HG02884 (cell line): ENCODE measurements at regions not wholly inside any gene's neighbourhood (a gene's known extent, or its start where the extent isn't known, plus 50 kb on each side); places are given as distances from the start of the nearest gene placed in this dataset.

Experiments used
- ATAC-seq: cut with Tn5 transposase; IDR thresholded peaks from one replicate; pipeline ENCODE4 v1.9.1; 2021; ENCODE audit warnings: mild to moderate bottlenecking, moderate library complexity; ENCODE audit not compliant: unreplicated experiment

- ATAC-seq, result no peak
Observed at GRCh38 chr4:31051565-31051964, 331.4 kb downstream of the PCDH7 start.

DNA sequence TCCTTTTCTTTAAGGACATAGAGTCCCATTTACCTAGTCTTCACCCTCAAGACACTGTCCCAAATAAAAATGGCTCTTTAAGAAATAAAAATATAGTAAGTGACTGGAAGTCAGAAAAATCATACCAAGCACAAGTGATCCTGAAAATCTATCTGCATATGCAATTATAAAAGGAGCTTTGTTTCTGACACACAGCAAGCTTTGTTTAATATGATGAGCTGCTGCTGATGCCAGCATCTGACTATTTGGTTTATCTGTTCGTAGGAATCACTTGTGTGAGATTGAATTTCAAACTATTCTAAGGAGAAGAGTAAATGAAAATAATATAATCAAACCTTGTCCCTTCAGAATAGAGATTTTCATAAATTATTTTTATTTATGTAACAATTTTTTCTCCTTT lies 332.4 kb downstream of the PCDH7 start:
- ATAC-seq, result no peak

DNA sequence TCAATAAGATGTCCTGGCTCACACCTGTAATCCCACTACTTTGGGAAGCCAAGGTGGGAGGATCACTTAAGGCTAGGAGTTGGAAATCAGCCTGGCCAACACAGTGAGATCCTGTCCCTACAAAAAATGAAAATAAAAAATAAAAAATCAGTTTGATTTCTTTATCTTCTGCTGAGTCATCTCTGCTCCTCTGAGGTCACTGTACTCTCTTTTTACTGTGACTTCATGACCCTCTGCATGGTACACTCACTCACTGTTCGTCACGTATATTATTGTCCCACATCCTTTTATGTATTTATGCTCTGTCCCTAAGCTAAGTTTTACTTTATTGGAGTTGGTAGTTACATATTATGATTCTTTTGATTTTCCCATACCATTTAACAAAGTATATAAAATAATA lies 333.3 kb downstream of the PCDH7 start:
- ATAC-seq, result no peak

DNA sequence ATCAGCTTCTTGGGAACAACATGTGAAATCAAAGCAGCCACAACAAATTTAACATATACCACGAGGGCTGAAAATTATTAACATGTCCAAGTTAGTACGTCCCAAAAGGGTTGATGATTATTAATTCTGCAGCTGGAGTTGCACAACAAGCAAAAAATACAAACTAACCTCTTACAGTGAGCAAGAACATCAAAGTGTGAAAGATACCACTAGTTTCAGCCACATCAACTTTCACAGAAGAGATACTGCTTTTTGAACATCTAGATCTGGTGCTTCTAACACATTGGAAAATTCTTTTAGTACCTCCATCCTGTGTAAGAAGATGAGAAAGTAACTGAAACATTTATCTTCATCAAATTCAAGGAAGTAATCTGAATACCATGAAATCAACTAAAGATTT lies 334.1 kb downstream of the PCDH7 start:
- ATAC-seq, result no peak

- ATAC-seq, result no peak
Observed at GRCh38 chr4:31058656-31059055, 338.5 kb downstream of the PCDH7 start.

DNA sequence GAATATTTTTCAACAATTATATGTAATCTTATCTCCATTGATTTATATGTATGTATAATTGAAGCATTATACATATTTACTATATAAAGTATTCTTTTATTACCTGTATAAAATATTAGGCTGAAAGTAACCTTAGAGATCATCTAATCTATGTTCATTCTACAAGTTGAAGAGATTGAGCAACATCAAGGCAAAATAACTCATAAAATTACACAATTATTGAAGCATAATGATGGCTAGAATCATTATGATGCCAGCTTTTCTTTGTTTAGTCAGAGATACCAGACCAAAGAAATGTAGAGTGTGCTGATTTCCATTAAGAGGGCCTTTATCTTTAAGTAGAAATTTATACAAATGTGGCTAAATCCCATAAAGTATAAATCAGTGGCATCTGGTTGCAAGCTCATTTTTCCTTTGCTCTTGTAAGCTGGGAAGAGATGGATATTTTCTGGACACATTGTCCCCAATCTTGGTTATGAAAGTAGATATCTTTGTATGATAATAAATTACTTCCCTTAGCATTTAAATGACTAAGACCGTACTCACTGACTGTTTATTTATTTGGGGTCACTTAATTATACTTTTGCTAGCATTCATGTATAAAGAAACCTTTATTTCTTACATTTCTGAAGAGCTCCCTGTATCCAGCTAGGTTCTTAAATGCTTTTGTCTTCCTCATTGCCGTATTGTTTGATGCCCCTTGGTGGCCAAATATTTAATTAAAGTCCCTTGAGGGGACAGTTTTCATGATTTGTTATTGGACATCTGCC lies 339.8 kb downstream of the PCDH7 start:
- ATAC-seq, result no peak

DNA sequence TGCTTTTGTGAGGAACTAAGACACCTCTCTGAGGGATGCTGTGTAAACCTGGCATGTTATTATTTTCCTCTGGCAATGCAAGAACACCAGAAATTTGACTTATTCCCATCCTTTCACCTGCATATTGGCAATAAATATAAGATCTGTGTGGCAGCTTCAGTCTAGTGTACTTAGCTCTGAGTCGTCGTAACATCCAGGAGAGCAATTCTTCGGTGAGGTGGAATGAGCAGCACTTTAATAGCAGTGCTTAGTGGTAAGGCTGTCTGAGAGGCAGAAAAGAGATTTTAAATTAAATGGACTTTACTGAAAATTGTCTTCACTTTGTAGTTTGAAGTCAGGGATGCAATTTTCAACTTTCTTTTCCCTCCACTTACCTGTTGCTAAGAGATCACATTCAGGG lies 344.9 kb downstream of the PCDH7 start:
- no peak for ATAC-seq

- ATAC-seq, result no peak
Observed at GRCh38 chr4:31068257-31069075, 348.3 kb downstream of the PCDH7 start.

DNA sequence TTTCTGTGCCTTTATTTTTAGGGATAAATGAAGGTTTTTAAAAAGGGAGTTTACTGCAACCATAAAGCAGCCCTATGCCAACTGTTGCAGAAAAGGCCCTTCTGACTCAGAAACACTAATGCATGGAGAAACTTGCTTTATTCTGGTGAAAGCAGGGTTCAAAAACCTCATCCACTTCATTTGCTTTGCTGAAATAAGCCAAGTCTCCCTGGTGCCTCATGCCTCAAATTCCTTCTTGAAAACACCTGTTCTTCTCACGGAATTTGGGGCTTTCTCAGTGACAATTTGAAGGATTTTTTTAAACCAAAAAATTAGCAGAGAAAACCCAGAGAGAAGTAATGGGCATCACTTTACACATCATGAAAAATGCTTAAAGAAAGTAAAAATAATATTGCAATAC lies 349.0 kb downstream of the PCDH7 start:
- no peak for ATAC-seq

GRCh38 chr4:31071508-31072486 lies 351.6 kb downstream of the PCDH7 start:
- ATAC-seq, result no peak

DNA sequence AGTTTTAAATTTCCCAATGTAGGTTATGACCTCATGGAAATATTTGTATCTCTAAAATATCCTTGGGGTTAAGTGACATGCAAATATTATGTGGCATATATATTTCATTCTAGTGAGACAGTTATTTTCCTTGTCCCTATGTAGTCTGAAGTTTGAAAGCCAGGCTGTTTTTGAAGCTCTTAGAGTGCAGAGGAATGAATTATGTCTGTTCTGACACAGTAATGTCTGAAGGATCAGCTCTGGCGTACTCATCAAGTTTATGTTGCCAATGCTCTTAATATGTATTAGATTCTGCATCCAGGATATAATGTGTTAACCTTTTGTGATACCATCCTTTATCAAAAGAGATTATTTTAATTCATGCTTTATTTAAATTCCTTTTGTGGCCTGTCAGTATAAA lies 355.8 kb downstream of the PCDH7 start:
- ATAC-seq, result no peak

GRCh38 chr4:31078661-31079060 lies 358.5 kb downstream of the PCDH7 start:
- ATAC-seq, result no peak

- no peak for ATAC-seq
Observed at GRCh38 chr4:31080887-31081286, 360.7 kb downstream of the PCDH7 start.

GRCh38 chr4:31081366-31081765 lies 361.2 kb downstream of the PCDH7 start:
- ATAC-seq, result no peak

DNA sequence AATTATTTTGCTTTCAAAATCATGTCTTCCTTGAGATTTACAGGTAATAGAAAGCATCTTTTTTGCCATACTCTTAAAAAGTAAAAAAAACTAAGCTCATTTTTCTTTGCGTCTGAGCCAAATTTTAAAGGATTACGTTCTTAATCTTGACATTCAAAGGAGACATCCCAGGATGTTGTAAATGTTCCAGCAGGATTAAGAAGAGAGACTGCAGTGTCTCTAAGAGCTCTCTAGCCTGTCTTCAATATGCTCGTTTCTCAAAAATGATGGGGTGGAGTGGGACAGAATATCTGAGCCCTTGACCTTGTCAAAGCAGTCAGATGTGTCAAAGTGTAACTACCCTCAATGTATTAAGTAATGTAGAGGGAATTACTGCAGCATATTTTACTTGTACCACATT lies 363.3 kb downstream of the PCDH7 start:
- ATAC-seq, result no peak

DNA sequence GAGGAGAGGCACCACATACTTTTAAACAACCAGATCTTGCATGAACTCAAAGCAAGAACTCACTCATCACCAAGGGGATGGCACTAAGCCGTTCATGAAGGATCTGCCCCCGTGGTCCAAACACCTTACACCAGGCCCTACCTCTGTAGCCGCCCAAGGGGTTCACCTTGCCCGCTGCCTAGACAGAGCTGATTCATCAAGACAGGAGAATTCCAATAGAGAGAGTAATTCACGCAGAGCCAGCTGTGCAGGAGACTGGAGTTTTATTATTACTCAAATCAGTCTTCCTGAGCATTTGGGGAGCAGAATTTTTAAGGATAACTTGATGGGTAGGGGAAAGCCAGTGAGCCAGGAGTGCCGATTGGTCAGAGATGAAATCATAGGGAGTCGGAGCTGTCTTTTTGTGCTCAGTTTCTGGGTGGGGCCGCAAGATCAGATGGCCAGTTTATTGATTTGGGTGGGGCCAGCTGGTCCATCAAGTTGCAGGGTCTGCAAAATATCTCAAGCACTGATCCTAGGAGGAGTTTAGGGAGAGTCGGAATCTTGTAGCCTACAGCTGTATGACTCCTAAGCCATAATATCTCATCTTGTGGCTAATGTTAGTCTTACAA lies 364.7 kb downstream of the PCDH7 start:
- ATAC-seq, result no peak

DNA sequence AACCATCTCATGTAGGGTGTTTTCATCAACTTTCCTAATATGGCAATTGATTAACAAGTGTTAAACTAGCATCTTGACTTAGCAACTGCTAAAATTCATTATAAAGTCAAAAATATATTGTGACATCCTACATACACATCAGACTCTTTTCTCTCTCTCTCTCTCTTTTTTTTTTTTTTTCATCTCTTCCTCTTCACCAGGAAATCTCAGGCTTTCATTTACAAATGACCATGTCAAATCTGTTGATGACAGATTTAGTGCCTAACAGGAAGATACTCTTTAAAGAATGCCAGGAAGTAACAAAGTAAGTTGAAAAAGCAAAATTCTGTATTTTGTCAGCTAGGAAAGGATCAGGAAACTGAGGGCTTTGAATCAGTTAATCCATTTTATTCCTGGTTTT lies 365.5 kb downstream of the PCDH7 start:
- no peak for ATAC-seq

GRCh38 chr4:31086756-31087330 lies 366.7 kb downstream of the PCDH7 start:
- no peak for ATAC-seq

- no peak for ATAC-seq
Observed at GRCh38 chr4:31088600-31089230, 368.5 kb downstream of the PCDH7 start.

- no peak for ATAC-seq
Observed at GRCh38 chr4:31089815-31090214, 369.6 kb downstream of the PCDH7 start.
